Stimulated activated CD4-positive, alpha-beta T cell treated with anti-CD3 and anti-CD28 coated beads, Interleukin-15, amount 100 ng/mL, for 24 hours (primary cell): ENCODE measurements at regions not wholly inside any gene's neighbourhood (a gene's known extent, or its start where the extent isn't known, plus 50 kb on each side); places are given as distances from the start of the nearest gene placed in this dataset.
A peak's percentile ranks its signal among the peaks of the same experiment; 100 is the strongest.

Source experiments
- DNase-seq: peaks from one replicate; pipeline ENCODE4 v3.0.0-alpha.2; 2020

GRCh38 chr6:132937466-132937906 lies 123.1 kb downstream of the RPS12 start:
- peak; percentile 37 for DNase-seq

- no peak for DNase-seq
Measured at GRCh38 chr6:132948889-132949288, 134.5 kb downstream of the RPS12 start.

- DNase-seq = no peak
Measured at GRCh38 chr6:132950566-132950965, 136.2 kb downstream of the RPS12 start.

- DNase-seq = no peak
Measured at GRCh38 chr6:132952031-132952867, 137.9 kb downstream of the RPS12 start.

GRCh38 chr6:132952986-132953385 lies 138.6 kb downstream of the RPS12 start:
- DNase-seq = no peak

- DNase-seq = no peak
Measured at GRCh38 chr6:132954222-132954621, 139.9 kb downstream of the RPS12 start.

- DNase-seq = no peak
Measured at GRCh38 chr6:132954936-132955335, 140.6 kb downstream of the RPS12 start.

- no peak for DNase-seq
Measured at GRCh38 chr6:132959639-132960326, 145.4 kb downstream of the RPS12 start.

GRCh38 chr6:132960720-132961119 lies 146.4 kb downstream of the RPS12 start:
- DNase-seq = no peak

- no peak for DNase-seq
Measured at GRCh38 chr6:132961122-132961521, 146.8 kb downstream of the RPS12 start.

GRCh38 chr6:132961610-132962009 lies 147.2 kb downstream of the RPS12 start:
- peak; percentile 5 for DNase-seq

- DNase-seq = peak; percentile 74
Measured at GRCh38 chr6:132962936-132963868, 148.8 kb downstream of the RPS12 start.

GRCh38 chr6:132964101-132964867 lies 149.9 kb downstream of the RPS12 start:
- no peak for DNase-seq

- DNase-seq = no peak
Measured at GRCh38 chr6:132964868-132965382, 150.6 kb downstream of the RPS12 start.

GRCh38 chr6:132967871-132968270 lies 153.5 kb downstream of the RPS12 start:
- DNase-seq = no peak

GRCh38 chr6:132968419-132968950 lies 154.1 kb downstream of the RPS12 start:
- DNase-seq = no peak

- no peak for DNase-seq
Measured at GRCh38 chr6:132969196-132969595, 154.8 kb downstream of the RPS12 start.

GRCh38 chr6:132971676-132972075 lies 157.3 kb downstream of the RPS12 start:
- no peak for DNase-seq

GRCh38 chr6:132972254-132972653 lies 157.9 kb downstream of the RPS12 start:
- no peak for DNase-seq

GRCh38 chr6:132972971-132973370 lies 158.6 kb downstream of the RPS12 start:
- no peak for DNase-seq

GRCh38 chr6:132973514-132973993 lies 159.2 kb downstream of the RPS12 start:
- no peak for DNase-seq

GRCh38 chr6:132974122-132974521 lies 159.8 kb downstream of the RPS12 start:
- DNase-seq = no peak
